ENCODE measurements at regions not wholly inside any gene's neighbourhood (a gene's known extent, or its start where the extent isn't known, plus 50 kb on each side); places are given as distances from the start of the nearest gene placed in this dataset.

GRCh38 chr1:166272851-166273250 is 106.0 kb upstream of the FAM78B start:
- TF ChIP-seq GATA2 (IDR thresholded peaks at IDR 0.05; ENCODE audit: low read depth, low read length) (no peak), GATA3 (IDR thresholded peaks at IDR 0.05; ENCODE audit: low read depth, low read length) (no peak)
